A673 (cell line): ENCODE measurements at regions not wholly inside any gene's neighbourhood (a gene's known extent, or its start where the extent isn't known, plus 50 kb on each side); places are given as distances from the start of the nearest gene placed in this dataset.

Source experiments
- BruUV-seq: library from RNA; stranded (reverse); fragments of 400-500 nt; replicated peaks from 2 replicates; lab custom pipeline; 2021; lab: Mats Ljungman, UMichigan
- CTCF ChIA-PET: fragments of 300-600 bp; sonication (Branson Sonifier 250); formaldehyde crosslinking; loops from one replicate; lab custom pipeline; 2022; ENCODE audit warnings: antibody characterized with exemption; lab: Charles Lee
- POLR2A ChIA-PET: fragments of 300-600 bp; sonication (Branson Sonifier 250); formaldehyde crosslinking; loops from one replicate; lab custom pipeline; 2022; ENCODE audit warnings: antibody characterized with exemption; ENCODE audit not compliant: low non-redundant PET; lab: Charles Lee
- DNase-seq: peaks from one replicate; pipeline ENCODE4 v3.0.0-alpha.2; 2015; ENCODE audit warnings: low spot score
- H3K27ac ChIP-seq: fragments of 200-600 bp; sonication (generic); 2 replicates; pipeline ENCODE4 v1.5.1; 2016; ENCODE audit warnings: mixed run types, low read depth, mild to moderate bottlenecking, mixed read lengths, antibody characterized with exemption, low read length; ENCODE audit not compliant: poor library complexity, severe bottlenecking
- H3K27me3 ChIP-seq: fragments of 200-600 bp; sonication (generic); replicated peaks from 2 replicates; pipeline ENCODE4 v1.6.1; 2017; ENCODE audit warnings: mixed run types, low read depth, mild to moderate bottlenecking, mixed read lengths, antibody characterized with exemption, low read length; ENCODE audit not compliant: insufficient read depth, poor library complexity
- H3K36me3 ChIP-seq: fragments of 200-600 bp; sonication (generic); 2 replicates; pipeline ENCODE4 v1.6.1; 2016; ENCODE audit warnings: mixed run types, mild to moderate bottlenecking, mixed read lengths, antibody characterized with exemption, low read length; ENCODE audit not compliant: insufficient read depth, poor library complexity, severe bottlenecking
- H3K4me1 ChIP-seq: fragments of 200-600 bp; sonication (generic); 2 replicates; pipeline ENCODE4 v1.6.1; 2017; ENCODE audit warnings: mixed run types, mild to moderate bottlenecking, mixed read lengths, antibody characterized with exemption, low read length; ENCODE audit not compliant: insufficient read depth, poor library complexity, severe bottlenecking
- H3K4me3 ChIP-seq: fragments of 200-600 bp; sonication (generic); 2 replicates; pipeline ENCODE4 v1.5.1; 2016; ENCODE audit warnings: low read depth, mixed run types, mild to moderate bottlenecking, mixed read lengths, low read length; ENCODE audit not compliant: poor library complexity, severe bottlenecking
- H3K9me3 ChIP-seq: fragments of 200-600 bp; sonication (generic); 2 replicates; pipeline ENCODE4 v1.6.1; 2016; ENCODE audit warnings: mixed run types, low read depth, mild to moderate bottlenecking, mixed read lengths, antibody characterized with exemption, low read length; ENCODE audit not compliant: poor library complexity, severe bottlenecking
- EZH2 ChIP-seq: fragments of 200-600 bp; sonication (generic); IDR thresholded peaks from 2 replicates; pipeline ENCODE4 v1.6.1; 2017; ENCODE audit warnings: borderline replicate concordance, low read depth, mild to moderate bottlenecking, mixed read lengths, antibody characterized with exemption, low read length; ENCODE audit not compliant: poor library complexity, severe bottlenecking
- intact Hi-C: fragments of 100-400 bp; cut with micrococcal nuclease; formaldehyde crosslinking; loops from one replicate; pipeline ENCODE4 v1.10.0; 2022; ENCODE audit not compliant: unreplicated experiment
- TF ChIP-seq, protein P1 (sequence below): fragments of 300-800, 200-600 bp; sonication (generic); conservative IDR thresholded peaks from 2 replicates; pipeline ENCODE4 v1.5.1; 2017; ENCODE audit warnings: low read depth, mild to moderate bottlenecking, antibody characterized with exemption, low read length, moderate library complexity, mixed read lengths

DNA sequence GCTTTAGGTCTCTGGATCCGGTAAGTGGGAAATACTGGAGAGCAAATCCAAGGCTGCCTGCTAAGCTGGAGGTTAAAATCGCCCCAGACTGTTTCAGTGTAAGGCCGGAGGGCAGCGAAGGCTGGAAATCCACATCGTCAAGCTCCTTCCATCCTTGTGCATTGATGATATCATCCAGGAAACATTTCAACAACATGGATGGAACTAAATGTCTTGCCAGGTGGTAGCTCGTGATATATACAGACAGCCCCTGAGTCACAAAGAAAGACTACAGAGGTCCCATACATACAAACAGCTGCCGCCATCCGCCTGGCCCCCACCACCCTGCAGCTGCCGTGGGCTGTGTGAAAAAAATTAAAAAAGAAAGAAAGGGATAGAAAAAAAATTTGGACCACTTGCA, 148.9 kb upstream of the RBPJ start:
- CTCF ChIA-PET, result no interaction called here
- POLR2A ChIA-PET, result no interaction called here
- H3K27ac ChIP-seq, result no peak overlapping the region

DNA sequence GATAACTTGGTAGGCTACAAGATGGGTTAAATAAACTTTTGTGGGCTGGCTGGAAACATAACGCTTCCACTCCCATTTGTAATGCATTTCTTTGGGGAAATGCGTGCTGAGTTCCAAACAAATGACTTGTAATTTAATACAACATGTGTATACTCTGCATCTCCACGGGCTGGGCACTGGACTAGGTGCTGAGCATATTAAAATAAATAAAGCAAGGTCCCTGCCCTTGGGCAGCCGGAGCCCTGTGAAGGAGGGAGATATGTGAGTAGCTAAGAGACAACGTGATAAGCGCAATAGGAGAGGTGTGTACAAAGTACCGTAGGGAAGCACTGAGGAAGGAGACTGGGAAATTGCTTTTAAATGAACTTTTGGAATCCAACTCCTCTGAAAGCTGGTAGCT, 147.2 kb upstream of the RBPJ start:
- Histone ChIP-seq H3K4me3 (no peak overlapping the region), H3K27ac (no peak overlapping the region), H3K9me3 (no peaks in the 10 kb centered on the region), H3K4me1 (no peaks in the 10 kb centered on the region), H3K27me3 (no peaks in the 10 kb centered on the region), H3K36me3 (no peaks in the 10 kb centered on the region)
- TF ChIP-seq, protein P1, sequence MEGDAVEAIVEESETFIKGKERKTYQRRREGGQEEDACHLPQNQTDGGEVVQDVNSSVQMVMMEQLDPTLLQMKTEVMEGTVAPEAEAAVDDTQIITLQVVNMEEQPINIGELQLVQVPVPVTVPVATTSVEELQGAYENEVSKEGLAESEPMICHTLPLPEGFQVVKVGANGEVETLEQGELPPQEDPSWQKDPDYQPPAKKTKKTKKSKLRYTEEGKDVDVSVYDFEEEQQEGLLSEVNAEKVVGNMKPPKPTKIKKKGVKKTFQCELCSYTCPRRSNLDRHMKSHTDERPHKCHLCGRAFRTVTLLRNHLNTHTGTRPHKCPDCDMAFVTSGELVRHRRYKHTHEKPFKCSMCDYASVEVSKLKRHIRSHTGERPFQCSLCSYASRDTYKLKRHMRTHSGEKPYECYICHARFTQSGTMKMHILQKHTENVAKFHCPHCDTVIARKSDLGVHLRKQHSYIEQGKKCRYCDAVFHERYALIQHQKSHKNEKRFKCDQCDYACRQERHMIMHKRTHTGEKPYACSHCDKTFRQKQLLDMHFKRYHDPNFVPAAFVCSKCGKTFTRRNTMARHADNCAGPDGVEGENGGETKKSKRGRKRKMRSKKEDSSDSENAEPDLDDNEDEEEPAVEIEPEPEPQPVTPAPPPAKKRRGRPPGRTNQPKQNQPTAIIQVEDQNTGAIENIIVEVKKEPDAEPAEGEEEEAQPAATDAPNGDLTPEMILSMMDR, result no peak
- TF ChIP-seq EZH2, result no peak
- intact Hi-C loops, result no loop called here
- BruUV-seq, result no TSS peak
- ChIA-PET POLR2A (no interaction called here), CTCF (no interaction called here)
- DNase-seq, result no peak

More for the DNA sequence above, 148.9 kb upstream of the RBPJ start:
- intact Hi-C loops, result no loop called here
- no peak for DNase-seq
- no TSS peak for BruUV-seq
- Histone ChIP-seq H3K4me1 (no peaks in the 10 kb centered on the region), H3K36me3 (no peaks in the 10 kb centered on the region), H3K27me3 (no peaks in the 10 kb centered on the region), H3K9me3 (no peaks in the 10 kb centered on the region), H3K4me3 (no peak overlapping the region)
- TF ChIP-seq, protein P1, result no peak
- TF ChIP-seq EZH2, result no peak

DNA sequence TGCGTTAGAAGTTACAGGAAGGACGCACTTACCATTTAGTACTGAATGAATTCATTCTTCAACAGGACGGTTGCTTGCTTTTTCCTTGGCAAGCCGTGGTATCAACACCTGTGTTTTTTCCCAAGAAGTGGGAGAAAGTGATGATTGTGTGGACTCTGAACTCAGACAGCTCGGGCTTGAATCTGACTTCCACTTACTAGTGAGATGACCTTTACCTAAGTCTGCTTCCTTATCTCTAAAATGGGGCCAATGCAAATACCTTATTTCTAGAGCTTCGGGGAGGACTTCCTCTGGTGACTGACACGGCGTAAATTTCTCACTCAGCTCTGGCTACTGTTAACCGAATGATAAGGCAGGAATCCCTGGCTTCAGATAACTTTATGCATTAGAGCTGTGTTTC, 146.8 kb upstream of the RBPJ start:
- no peaks in the 10 kb centered on the region for H3K27me3 ChIP-seq
- no peaks in the 10 kb centered on the region for H3K4me1 ChIP-seq
- ChIA-PET POLR2A (no interaction called here), CTCF (no interaction called here)
- no peaks in the 10 kb centered on the region for H3K9me3 ChIP-seq
- no peak overlapping the region for H3K27ac ChIP-seq
- no TSS peak for BruUV-seq
- no peaks in the 10 kb centered on the region for H3K36me3 ChIP-seq
- no peak overlapping the region for H3K4me3 ChIP-seq
- TF ChIP-seq EZH2, result no peak
- DNase-seq, result no peak
- intact Hi-C loops, result no loop called here
